ENCODE measurements at regions not wholly inside any gene's neighbourhood (a gene's known extent, or its start where the extent isn't known, plus 50 kb on each side); places are given as distances from the start of the nearest gene placed in this dataset.
"Not testable (repeated sequence)": the region's sequence is repeated elsewhere in the genome, so short reads cannot be mapped to it uniquely, and the experiment has no call there.

DNA sequence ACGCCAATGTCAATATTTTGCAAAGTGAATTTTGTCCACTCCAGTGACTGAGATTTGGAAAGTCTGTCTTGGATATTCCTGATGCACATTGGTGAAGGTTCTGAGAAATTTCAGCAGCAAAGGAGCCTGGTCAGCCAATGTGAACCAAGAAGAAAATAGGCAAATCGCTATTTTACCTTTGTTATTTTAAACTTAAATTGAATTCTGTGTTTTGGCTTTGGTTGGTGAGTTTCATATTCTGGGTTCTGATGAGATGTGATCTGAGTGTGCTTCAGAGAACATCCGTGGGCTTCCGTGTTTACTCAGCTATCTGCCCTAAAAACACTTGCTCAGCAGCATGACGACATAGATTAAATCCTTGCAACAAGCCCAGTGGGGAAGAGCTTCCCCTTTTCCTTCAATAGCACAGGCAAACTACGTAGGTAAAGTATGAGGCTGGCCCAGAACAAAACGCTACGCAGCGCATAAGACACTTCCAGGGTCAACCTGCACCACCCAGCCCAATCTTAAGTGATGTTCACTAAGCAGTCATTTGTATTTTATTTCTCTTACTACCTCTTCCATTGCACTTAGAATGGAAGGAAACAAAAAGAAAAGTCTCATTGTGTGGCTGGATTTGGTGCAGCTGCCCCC is 176.4 kb upstream of the KAZN start:
- Mint-ChIP-seq H3K4me3 (ENCODE audit: unreplicated experiment) (no peak overlapping the region), H3K27me3 (ENCODE audit: unreplicated experiment) (no peaks in the 10 kb centered on the region)

DNA sequence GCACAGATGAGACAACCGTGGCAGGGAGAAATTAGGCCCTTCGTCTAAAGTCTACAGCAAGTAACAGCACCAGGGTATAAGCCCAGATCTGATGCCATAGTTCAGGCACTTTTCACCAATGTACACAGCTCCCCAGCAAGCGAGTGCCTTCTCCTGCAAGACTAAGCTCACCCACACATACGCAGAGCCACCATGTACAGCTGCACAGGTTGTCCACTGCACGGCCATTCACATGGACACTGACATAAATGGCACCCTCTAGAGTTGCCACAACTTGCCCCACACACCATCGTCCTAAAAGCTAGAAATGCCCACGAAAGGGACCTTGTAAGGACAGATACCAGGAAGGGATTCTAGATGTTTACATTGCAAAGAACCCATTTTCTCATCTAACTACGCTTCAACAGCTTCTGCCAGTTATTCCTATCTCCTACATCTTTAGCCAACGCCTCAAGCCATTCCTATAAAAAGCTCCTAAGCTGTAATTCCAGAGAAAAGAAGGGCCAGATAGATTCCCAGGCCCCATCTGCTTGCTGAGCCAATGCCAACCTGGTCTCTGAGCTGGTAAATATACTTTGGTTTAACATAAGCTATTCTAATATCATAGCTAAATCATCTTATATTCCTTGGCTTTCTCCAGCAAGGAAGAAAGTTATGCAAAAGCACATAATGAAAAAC is 174.0 kb upstream of the KAZN start:
- no peak overlapping the region for H3K4me3 Mint-ChIP-seq (ENCODE audit: unreplicated experiment)
- no peaks in the 10 kb centered on the region for H3K27me3 Mint-ChIP-seq (ENCODE audit: unreplicated experiment)
- no peak for DNase-seq
- H3K4me1 Mint-ChIP-seq (ENCODE audit: low read depth, unreplicated experiment): peaks cover 2% of the 10 kb centered on the region
- H3K36me3 Mint-ChIP-seq (ENCODE audit: unreplicated experiment): no peaks in the 10 kb centered on the region
- H3K9me3 Mint-ChIP-seq (ENCODE audit: unreplicated experiment): peaks cover 4% of the 10 kb centered on the region
- no peak overlapping the region for H3K27ac Mint-ChIP-seq (ENCODE audit: unreplicated experiment)
- TF ChIP-seq, protein P1, sequence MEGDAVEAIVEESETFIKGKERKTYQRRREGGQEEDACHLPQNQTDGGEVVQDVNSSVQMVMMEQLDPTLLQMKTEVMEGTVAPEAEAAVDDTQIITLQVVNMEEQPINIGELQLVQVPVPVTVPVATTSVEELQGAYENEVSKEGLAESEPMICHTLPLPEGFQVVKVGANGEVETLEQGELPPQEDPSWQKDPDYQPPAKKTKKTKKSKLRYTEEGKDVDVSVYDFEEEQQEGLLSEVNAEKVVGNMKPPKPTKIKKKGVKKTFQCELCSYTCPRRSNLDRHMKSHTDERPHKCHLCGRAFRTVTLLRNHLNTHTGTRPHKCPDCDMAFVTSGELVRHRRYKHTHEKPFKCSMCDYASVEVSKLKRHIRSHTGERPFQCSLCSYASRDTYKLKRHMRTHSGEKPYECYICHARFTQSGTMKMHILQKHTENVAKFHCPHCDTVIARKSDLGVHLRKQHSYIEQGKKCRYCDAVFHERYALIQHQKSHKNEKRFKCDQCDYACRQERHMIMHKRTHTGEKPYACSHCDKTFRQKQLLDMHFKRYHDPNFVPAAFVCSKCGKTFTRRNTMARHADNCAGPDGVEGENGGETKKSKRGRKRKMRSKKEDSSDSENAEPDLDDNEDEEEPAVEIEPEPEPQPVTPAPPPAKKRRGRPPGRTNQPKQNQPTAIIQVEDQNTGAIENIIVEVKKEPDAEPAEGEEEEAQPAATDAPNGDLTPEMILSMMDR (IDR thresholded peaks at IDR 0.05; ENCODE audit: partially characterized antibody, unreplicated experiment): no peak

More for the DNA sequence above, 176.4 kb upstream of the KAZN start:
- Mint-ChIP-seq H3K9me3 (ENCODE audit: unreplicated experiment) (peaks cover 4% of the 10 kb centered on the region), H3K27ac (ENCODE audit: unreplicated experiment) (no peak overlapping the region), H3K36me3 (ENCODE audit: unreplicated experiment) (no peaks in the 10 kb centered on the region), H3K4me1 (ENCODE audit: low read depth, unreplicated experiment) (no peaks in the 10 kb centered on the region)
- no peak for DNase-seq
- TF ChIP-seq, protein P1 (IDR thresholded peaks at IDR 0.05; ENCODE audit: partially characterized antibody, unreplicated experiment): no peak

DNA sequence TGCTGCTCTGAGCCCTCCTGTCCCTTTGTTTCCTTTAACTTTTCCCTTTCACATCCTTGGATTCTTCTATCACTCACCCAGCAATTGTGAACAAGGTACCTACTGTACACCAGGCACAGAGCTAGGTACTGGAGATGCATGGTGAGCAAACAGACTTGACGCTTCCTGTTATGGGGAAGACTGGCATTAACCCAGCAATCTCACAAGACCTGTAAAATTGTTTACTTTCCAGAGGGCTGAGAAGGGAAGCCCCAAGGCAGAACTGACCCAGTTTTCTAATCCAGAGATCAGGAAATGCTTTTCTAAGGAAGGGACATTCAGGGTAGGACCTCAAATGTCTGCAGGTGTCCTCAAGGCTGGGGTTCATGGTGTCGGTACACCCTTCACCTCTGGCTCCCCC is 171.6 kb upstream of the KAZN start:
- no peak overlapping the region for H3K4me3 Mint-ChIP-seq (ENCODE audit: unreplicated experiment)
- no peak overlapping the region for H3K27ac Mint-ChIP-seq (ENCODE audit: unreplicated experiment)
- TF ChIP-seq, protein P1 (IDR thresholded peaks at IDR 0.05; ENCODE audit: partially characterized antibody, unreplicated experiment): no peak
- no peaks in the 10 kb centered on the region for H3K36me3 Mint-ChIP-seq (ENCODE audit: unreplicated experiment)
- H3K4me1 Mint-ChIP-seq (ENCODE audit: low read depth, unreplicated experiment): peaks cover 2% of the 10 kb centered on the region
- peaks cover 1% of the 10 kb centered on the region for H3K9me3 Mint-ChIP-seq (ENCODE audit: unreplicated experiment)
- no peak for DNase-seq
- no peaks in the 10 kb centered on the region for H3K27me3 Mint-ChIP-seq (ENCODE audit: unreplicated experiment)

DNA sequence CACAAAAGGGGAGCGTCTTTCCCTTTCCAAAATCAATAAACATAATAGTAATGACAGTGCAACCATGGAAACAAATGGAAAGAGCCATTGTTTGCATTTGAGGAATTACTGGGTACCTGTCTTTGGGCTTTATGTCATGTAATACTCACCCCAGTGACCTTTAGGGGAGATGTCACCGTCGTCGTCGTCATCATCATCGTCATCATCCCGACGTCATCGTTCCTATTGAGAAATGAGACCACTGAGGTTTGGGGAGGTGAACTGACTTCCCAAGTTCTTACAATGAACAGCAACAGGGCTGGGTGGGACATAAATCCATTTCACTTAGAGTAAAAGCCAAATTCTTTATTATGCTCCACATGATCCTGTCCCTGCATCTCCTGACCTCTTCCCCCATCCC is 168.9 kb upstream of the KAZN start:
- TF ChIP-seq, protein P1 (IDR thresholded peaks at IDR 0.05; ENCODE audit: partially characterized antibody, unreplicated experiment): no peak
- peaks cover 3% of the 10 kb centered on the region for H3K9me3 Mint-ChIP-seq (ENCODE audit: unreplicated experiment)
- DNase-seq: no peak
- peaks cover 2% of the 10 kb centered on the region for H3K4me1 Mint-ChIP-seq (ENCODE audit: low read depth, unreplicated experiment)
- H3K27me3 Mint-ChIP-seq (ENCODE audit: unreplicated experiment): no peaks in the 10 kb centered on the region
- H3K27ac Mint-ChIP-seq (ENCODE audit: unreplicated experiment): no peak overlapping the region
- no peak overlapping the region for H3K4me3 Mint-ChIP-seq (ENCODE audit: unreplicated experiment)
- H3K36me3 Mint-ChIP-seq (ENCODE audit: unreplicated experiment): no peaks in the 10 kb centered on the region

DNA sequence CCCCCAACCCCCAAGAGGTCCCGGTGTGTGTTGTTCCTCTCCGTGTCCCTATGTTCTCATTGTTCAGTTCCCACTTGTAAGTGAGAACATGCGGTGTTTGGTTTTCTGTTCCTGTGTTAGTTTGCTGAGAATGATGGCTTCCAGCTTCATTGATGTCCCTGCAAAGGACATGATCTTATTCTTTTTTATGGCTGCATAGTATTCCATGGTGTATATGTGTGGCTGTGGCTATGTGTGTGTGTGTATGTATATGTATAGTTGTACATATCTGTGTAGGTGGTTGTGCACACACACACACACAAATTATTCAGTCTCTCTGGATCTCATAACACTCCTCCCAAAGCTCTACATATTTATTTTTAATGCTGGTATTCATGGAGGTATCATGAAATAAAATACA is 165.8 kb upstream of the KAZN start:
- H3K27ac Mint-ChIP-seq (ENCODE audit: unreplicated experiment); DNase-seq; H3K36me3 Mint-ChIP-seq (ENCODE audit: unreplicated experiment); H3K4me1 Mint-ChIP-seq (ENCODE audit: low read depth, unreplicated experiment); H3K9me3 Mint-ChIP-seq (ENCODE audit: unreplicated experiment); H3K4me3 Mint-ChIP-seq (ENCODE audit: unreplicated experiment); H3K27me3 Mint-ChIP-seq (ENCODE audit: unreplicated experiment): not testable (repeated sequence)

Data from glutamatergic neuron (in vitro differentiated cells).